Left cardiac atrium (tissue), 4 donors: ENCODE measurements at regions not wholly inside any gene's neighbourhood (a gene's known extent, or its start where the extent isn't known, plus 50 kb on each side); places are given as distances from the start of the nearest gene placed in this dataset.

Experiments
- ATAC-seq, 2 donors: fragments of 200-7000 bp; cut with Tn5 transposase; one replicate each; pipeline ENCODE4 v1.9.1; 2020; ENCODE audit warnings: mild to moderate bottlenecking in 2 of 2, moderate library complexity in 2 of 2
- DNase-seq: peaks from one replicate; pipeline ENCODE4 v3.0.0-alpha.2; 2020
- intact Hi-C, 2 donors: fragments of 100-400 bp; cut with DNase I; formaldehyde crosslinking; loops; one replicate each; pipeline versions ENCODE4 v1.14.1 to v1.15.1; 2022 to 2023
- donor health status: DM: no; HTN: yes; CAD: no.
- donor health status: DM: no; HTN: yes; CAD: no; lungs with severe emphysema.
- donor health status: DM: yes; HTN: yes; CAD: no.
- donor health status: Dilated cardiomyopathy.

- DNase-seq = no peak
- ATAC-seq = peak in 1 of 2 donors; percentile 61
- intact Hi-C loops = no loop called here
These were observed 179.3 kb downstream of the DEPDC1B start for GRCh38 chr5:60520451-60521227.

- DNase-seq = no peak
- peak in 1 of 2 donors; percentile 44 for ATAC-seq
- intact Hi-C loops = no loop called here
These were observed 180.6 kb downstream of the DEPDC1B start for GRCh38 chr5:60519372-60519771.

DNA sequence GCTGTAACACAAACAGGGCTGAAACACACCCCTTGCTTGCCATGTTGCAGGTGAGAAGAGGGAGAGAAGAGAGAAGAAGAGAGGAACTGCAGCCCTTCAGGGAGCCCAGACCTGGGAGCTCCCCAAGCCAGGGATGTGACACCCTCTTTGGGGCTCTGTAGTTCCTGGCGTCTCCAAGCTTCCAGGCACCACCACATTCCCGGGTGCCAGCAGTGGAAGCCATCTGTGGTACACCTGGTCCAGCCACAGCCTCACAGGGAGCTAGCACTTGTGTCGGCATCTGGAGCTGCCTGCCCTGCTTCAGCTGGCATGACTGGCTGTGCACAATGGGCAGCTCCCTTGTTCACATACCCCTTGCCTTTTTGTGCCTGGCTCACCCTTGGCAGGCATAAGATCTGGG lies 182.1 kb downstream of the DEPDC1B start:
- DNase-seq (no peak), ATAC-seq (no peak)
- intact Hi-C loops = no loop called here

DNA sequence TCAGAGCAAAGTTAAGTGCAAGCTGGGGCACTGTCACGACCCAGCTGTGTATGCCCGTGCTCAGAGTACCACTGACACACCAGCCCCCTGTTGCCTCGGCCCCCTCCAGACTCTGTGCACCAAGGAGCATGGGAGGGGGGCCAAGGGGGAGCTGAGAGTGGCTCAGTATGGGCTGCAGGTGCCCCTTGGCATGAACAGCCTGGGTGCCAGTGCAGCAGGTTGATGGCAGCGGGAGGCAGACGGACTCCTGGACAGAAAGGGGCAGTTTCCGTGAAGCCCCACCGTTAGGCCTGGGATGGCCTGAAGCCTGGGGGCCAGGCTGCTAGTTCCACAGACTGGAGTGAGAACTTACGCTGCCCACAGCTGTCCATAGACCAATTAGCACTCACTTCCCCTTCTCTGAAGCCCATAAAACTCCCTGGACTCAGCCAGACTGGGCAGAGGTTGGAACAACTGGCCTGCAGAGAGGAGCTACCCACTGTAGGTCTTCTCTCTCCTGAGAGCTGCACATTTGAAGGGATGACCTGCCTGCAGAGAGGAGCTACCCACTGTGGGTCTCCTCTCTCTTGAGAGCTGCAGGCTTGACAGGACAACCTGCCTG lies 182.8 kb downstream of the DEPDC1B start:
- ATAC-seq = no peak
- intact Hi-C loops = no loop called here
- DNase-seq = no peak

DNA sequence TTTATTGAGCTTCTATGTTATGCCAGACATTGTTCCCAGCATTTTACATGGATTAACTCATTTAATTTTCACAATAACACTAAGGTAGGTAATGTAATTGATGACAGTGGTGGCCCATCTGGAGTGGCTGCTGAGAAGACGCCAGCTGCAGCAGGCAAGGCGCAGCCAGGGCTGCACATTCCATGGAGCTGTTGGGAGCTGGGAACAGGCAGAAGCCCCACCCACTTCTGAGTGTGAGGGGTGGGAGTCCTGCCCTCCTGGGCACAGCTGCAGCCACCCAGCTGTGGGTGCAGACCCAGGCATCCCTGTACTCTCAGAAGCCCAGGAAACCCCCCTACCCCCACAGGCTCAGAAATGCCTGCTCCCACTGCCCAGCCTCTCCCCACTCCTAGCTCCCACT lies 183.3 kb downstream of the DEPDC1B start:
- DNase-seq (no peak), ATAC-seq (no peak)
- intact Hi-C loops = no loop called here

- DNase-seq (no peak), ATAC-seq (peak in 1 of 2 donors; percentile 25)
- intact Hi-C loops = no loop called here
These were observed 185.8 kb downstream of the DEPDC1B start for GRCh38 chr5:60514152-60514551.

DNA sequence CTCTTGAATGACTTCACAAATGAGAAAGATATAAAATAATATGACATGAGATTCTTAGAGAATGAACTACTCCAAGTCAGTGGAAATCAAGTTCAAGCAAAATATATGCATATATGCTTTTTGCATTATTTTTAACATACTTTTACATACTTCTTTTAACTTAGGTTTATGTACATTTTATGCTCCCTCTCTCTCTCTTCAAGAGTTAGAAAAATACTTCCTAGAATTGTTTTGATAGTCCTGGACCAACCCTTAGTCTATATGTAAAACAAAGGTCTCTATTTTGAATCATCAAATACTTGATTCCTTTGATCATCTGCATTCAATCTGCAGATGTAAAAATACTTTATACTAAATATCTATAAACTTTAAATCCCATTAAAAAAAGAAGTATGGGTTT lies 187.8 kb downstream of the DEPDC1B start:
- intact Hi-C loops = no loop called here
- DNase-seq = no peak
- no peak for ATAC-seq

- DNase-seq (no peak), ATAC-seq (no peak)
- intact Hi-C loops = no loop called here
These were observed 189.3 kb downstream of the DEPDC1B start for GRCh38 chr5:60510663-60511062.

DNA sequence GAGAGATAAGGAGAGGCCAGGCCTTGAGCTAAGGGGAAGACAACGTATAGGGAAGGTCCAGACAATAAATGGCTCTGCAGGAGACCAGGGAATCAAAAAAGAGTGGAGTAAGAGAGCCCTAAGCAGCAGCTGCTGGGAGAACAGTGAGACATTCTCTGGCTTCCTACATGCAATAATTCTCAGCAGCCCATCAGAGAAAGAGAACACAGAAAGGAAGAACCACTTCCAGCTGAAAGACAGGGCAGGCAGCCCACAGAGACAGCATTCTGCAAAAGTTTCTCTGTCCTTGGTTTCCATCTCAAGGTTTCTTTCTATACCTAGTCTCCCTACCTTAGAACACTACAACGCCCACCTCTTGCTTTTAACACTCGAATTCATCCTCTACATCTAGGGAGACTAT lies 189.9 kb downstream of the DEPDC1B start:
- ATAC-seq (no peak), DNase-seq (no peak)
- intact Hi-C loops = no loop called here

GRCh38 chr5:60509519-60509918 lies 190.4 kb downstream of the DEPDC1B start:
- intact Hi-C loops = no loop called here
- DNase-seq (no peak), ATAC-seq (no peak)

GRCh38 chr5:60507687-60508086 lies 192.3 kb downstream of the DEPDC1B start:
- DNase-seq (no peak), ATAC-seq (no peak)
- intact Hi-C loops = no loop called here

DNA sequence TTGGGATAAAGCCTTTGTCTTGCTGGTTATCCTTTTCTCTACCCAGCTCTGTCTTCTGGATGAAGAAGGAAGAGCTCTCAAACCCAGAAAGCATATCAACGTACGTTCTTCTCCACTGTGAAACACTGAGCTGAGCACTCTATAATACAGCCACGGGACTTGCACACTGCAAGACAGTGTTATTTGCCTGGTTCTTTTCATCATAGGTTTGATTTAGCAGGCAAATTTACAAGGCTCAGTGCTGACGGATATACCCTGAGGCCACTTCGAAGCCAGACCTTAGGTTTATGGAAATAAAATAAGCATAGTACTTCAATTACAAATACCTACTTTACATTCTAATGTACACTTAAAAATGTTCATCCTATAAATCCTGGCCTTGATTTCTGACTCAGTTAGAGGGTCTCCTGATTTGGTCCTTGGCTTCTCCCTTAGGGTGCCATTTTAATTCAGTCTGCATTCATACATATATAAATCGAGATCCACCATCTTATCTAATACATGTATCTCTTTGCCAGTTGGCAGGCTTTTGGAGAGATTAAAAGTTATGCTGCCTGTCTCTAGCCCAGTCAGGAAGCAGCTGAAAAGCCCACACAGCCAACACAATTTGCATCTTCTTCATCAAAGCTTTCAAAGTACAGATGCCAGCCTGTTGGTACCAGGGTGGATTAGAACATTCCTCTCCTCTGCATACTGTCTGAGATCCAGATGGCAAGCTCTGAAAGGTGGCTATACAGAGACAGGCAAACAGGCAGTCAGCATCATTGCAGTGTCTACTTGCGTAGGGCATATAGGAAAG lies 194.4 kb downstream of the DEPDC1B start:
- ATAC-seq (no peak), DNase-seq (no peak)
- intact Hi-C loops = no loop called here

- intact Hi-C loops = no loop called here
- no peak for ATAC-seq
- DNase-seq = no peak
These were observed 195.6 kb downstream of the DEPDC1B start for GRCh38 chr5:60504342-60504741.

DNA sequence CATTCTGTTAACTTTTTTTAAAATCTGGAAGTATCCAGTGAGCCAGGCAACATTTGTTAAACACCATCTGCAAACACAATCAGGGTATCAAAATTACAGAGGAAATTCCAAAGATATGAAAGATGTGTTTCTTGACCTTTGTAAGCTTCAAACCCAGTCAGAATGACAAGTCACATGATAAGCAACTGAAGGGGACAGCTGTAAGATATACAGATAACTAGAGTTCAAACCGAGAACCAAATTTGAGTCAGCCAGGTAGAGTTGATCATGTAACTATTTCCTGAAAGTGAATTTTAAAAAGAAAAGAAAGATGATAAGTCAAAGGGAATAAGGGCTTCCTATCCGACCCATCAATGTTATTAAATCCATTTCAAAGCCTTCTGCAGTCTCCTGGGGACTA lies 196.2 kb downstream of the DEPDC1B start:
- no peak for ATAC-seq
- no peak for DNase-seq
- intact Hi-C loops = no loop called here

GRCh38 chr5:60497706-60498500 lies 202.1 kb downstream of the DEPDC1B start:
- DNase-seq (no peak), ATAC-seq (no peak)
- intact Hi-C loops = no loop called here

GRCh38 chr5:60495644-60496520 lies 204.1 kb downstream of the DEPDC1B start:
- DNase-seq = no peak
- intact Hi-C loops = no loop called here
- ATAC-seq = no peak

DNA sequence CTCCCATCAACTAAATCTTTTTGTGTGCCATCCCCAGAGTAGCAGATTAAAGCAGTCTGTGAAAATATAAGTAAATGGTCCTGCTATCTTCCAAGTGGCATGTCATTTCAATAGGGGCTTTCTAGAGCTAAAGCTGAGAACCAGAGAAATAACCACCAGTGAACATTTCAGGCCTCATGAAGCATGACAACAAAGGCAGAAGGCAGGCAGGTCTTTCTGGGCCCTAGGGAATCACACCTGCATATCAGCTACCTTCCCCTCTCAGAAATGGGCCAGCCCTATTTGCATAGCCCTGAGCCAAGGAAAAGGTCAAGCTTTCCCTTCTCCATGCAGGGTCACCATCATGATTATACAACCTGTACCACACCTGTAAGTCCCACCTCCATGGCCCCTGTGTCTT lies 205.3 kb downstream of the DEPDC1B start:
- DNase-seq = no peak
- ATAC-seq = no peak
- intact Hi-C loops = no loop called here

GRCh38 chr5:60494144-60494543 lies 205.8 kb downstream of the DEPDC1B start:
- intact Hi-C loops = no loop called here
- no peak for ATAC-seq

DNA sequence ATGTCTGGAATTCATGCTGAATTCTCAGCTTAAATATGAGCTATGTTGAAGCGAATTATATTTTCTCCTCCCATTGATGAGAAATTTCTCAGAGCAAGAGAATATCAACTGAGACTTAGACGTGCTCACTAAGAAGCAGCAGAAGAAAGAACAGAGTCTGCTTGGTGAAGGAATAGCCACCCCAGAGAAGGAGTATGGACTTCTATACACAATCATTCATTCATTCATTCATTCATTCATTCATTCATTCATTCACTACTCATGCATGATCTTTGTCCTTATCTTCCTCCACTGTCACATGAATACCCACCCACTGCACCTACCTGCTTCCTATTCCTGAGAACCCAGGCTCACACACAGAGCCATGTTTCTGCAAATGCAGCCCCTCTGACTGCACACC lies 206.6 kb downstream of the DEPDC1B start:
- ATAC-seq (no peak), DNase-seq (no peak)
- intact Hi-C loops = no loop called here

More at GRCh38 chr5:60494144-60494543, 205.8 kb downstream of the DEPDC1B start:
- DNase-seq = no peak
